Endothelial cell of umbilical vein (primary cell): ENCODE measurements at regions not wholly inside any gene's neighbourhood (a gene's known extent, or its start where the extent isn't known, plus 50 kb on each side); places are given as distances from the start of the nearest gene placed in this dataset.

Source experiments
- BruUV-seq: library from RNA; stranded (reverse); fragments of 400-500 nt; replicated peaks from 2 replicates; lab custom pipeline; 2021; lab: Mats Ljungman, UMichigan
- CTCF ChIA-PET: fragments of 300-600, 350-600 bp; sonication (Branson Sonifier 250); formaldehyde crosslinking; loops from one replicate; lab custom pipeline; 2021; ENCODE audit warnings: antibody characterized with exemption, inconsistent platforms; lab: Charles Lee
- POLR2A ChIA-PET: fragments of 300-600, 350-600 bp; sonication (Branson Sonifier 250); formaldehyde crosslinking; loops from one replicate; lab custom pipeline; 2021; ENCODE audit warnings: antibody characterized with exemption, inconsistent platforms; lab: Charles Lee
- DNase-seq: peaks from one replicate; pipeline ENCODE4 v3.0.0-alpha.2; 2011; ENCODE audit warnings: low read depth, low spot score
- FAIRE-seq: peaks from 2 replicates; lab custom pipeline; 2011; peaks lifted over from hg19 to GRCh38; lab: Jason Lieb, UNC
- H2AFZ ChIP-seq: 2 replicates; pipeline ENCODE4 v1.6.0; 2012; ENCODE audit warnings: low read depth, low read length, control low read depth, inconsistent platforms
- H3K27ac ChIP-seq: 2 replicates; pipeline ENCODE4 v1.5.1; 2011; ENCODE audit warnings: low read depth, mild to moderate bottlenecking, control low read depth, low read length, moderate library complexity; ENCODE audit not compliant: insufficient read depth
- H3K27me3 ChIP-seq, 2 experiments: 2 replicates each; pipeline versions ENCODE4 v1.6.0 to v1.6.1; 2011; ENCODE audit warnings: low read length in 2 of 2, mixed read lengths in 1 of 2; ENCODE audit not compliant: control insufficient read depth in 2 of 2, insufficient read depth in 2 of 2
- H3K36me3 ChIP-seq, 2 experiments: 2 replicates in 1 of 2; 3 replicates in 1 of 2; pipeline ENCODE4 v1.5.1; 2011; ENCODE audit warnings: low read length in 2 of 2, mild to moderate bottlenecking in 1 of 2, moderate library complexity in 1 of 2; ENCODE audit not compliant: control insufficient read depth in 2 of 2, insufficient read depth in 2 of 2; ENCODE audit errors: extremely low read depth in 1 of 2
- H3K4me1 ChIP-seq: 3 replicates; pipeline ENCODE4 v1.5.1; 2011; ENCODE audit warnings: mild to moderate bottlenecking, low read length; ENCODE audit not compliant: control insufficient read depth, insufficient read depth; ENCODE audit errors: extremely low read depth
- H3K4me2 ChIP-seq: 2 replicates; pipeline ENCODE4 v1.6.1; 2011; ENCODE audit warnings: low read length, control low read depth, mixed read lengths; ENCODE audit not compliant: insufficient read depth
- H3K4me3 ChIP-seq, 3 experiments: fragments of 200-600 bp in 1 of 3; sonication (generic), shearing (Covaris generic) in 1 of 3; replicated peaks in 1 of 3; 2 replicates each; pipeline ENCODE4 v1.5.1; 2011 to 2016; ENCODE audit warnings: control low read depth in 3 of 3, low read length in 3 of 3, mild to moderate bottlenecking in 2 of 3, inconsistent platforms in 1 of 3, low read depth in 1 of 3, moderate library complexity in 1 of 3; ENCODE audit not compliant: insufficient read depth in 1 of 3
- H3K79me2 ChIP-seq: 2 replicates; pipeline ENCODE4 v1.6.0; 2012; ENCODE audit warnings: low read length, inconsistent platforms; ENCODE audit not compliant: control insufficient read depth, insufficient read depth
- H3K9ac ChIP-seq: replicated peaks from 2 replicates; pipeline ENCODE3; 2011; ENCODE audit warnings: low read length, control low read depth; ENCODE audit not compliant: insufficient read depth; ENCODE audit errors: extremely low read depth
- H3K9me1 ChIP-seq: replicated peaks from 3 replicates; pipeline ENCODE4 v1.6.0; 2011; ENCODE audit warnings: mild to moderate bottlenecking, low read length; ENCODE audit not compliant: control insufficient read depth, insufficient read depth; ENCODE audit errors: extremely low read depth
- H3K9me3 ChIP-seq: replicated peaks from 2 replicates; pipeline ENCODE4 v1.5.1; 2012; ENCODE audit warnings: low read length, inconsistent platforms; ENCODE audit not compliant: control insufficient read depth, insufficient read depth
- H4K20me1 ChIP-seq: replicated peaks from 2 replicates; pipeline ENCODE3; 2011; ENCODE audit warnings: mild to moderate bottlenecking, low read length; ENCODE audit not compliant: control insufficient read depth, insufficient read depth; ENCODE audit errors: extremely low read depth
- CTCF ChIP-seq, 2 donors: IDR thresholded peaks; 1 replicate in 1 of 2; 2 replicates in 1 of 2; pipeline ENCODE4 v1.5.1; 2011; ENCODE audit warnings: low read length in 2 of 2, mild to moderate bottlenecking in 2 of 2, moderate library complexity in 2 of 2, control low read depth in 1 of 2, inconsistent platforms in 1 of 2, low read depth in 1 of 2; ENCODE audit not compliant: insufficient read depth in 1 of 2; ENCODE audit errors: extremely low read depth in 1 of 2
- EZH2 ChIP-seq: IDR thresholded peaks from 2 replicates; pipeline ENCODE4 v1.6.1; 2012; ENCODE audit warnings: borderline replicate concordance, low read depth, mild to moderate bottlenecking, moderate library complexity, low read length, inconsistent platforms; ENCODE audit not compliant: severe bottlenecking
- FOS ChIP-seq: IDR thresholded peaks from 2 replicates; pipeline ENCODE4 v1.6.1; 2011; ENCODE audit warnings: mild to moderate bottlenecking, low read length, moderate library complexity, borderline replicate concordance; ENCODE audit not compliant: insufficient read depth
- GATA2 ChIP-seq: IDR thresholded peaks from 2 replicates; pipeline ENCODE4 v1.7.0; 2011; ENCODE audit warnings: low read depth, mild to moderate bottlenecking, moderate library complexity, mixed read lengths, low read length; ENCODE audit not compliant: insufficient read length, insufficient read depth
- JUN ChIP-seq: IDR thresholded peaks from 2 replicates; pipeline ENCODE4 v1.6.1; 2011; ENCODE audit warnings: borderline replicate concordance, low read depth; ENCODE audit not compliant: insufficient read length, insufficient read depth
- MAX ChIP-seq: IDR thresholded peaks from 2 replicates; pipeline ENCODE4 v1.6.1; 2011; ENCODE audit not compliant: insufficient read depth, insufficient read length
- MYC ChIP-seq: IDR thresholded peaks from one replicate; pipeline ENCODE4 v1.6.1; 2011; ENCODE audit warnings: mild to moderate bottlenecking, low read depth, low read length
- POLR2A ChIP-seq: IDR thresholded peaks from 2 replicates; pipeline ENCODE4 v1.6.1; 2012; ENCODE audit warnings: low read depth, mild to moderate bottlenecking, control low read depth, low read length
- POLR2AphosphoS5 ChIP-seq: IDR thresholded peaks from 2 replicates; pipeline ENCODE4 v1.6.1; 2012; ENCODE audit warnings: low read depth, mild to moderate bottlenecking, control low read depth, low read length, moderate library complexity; ENCODE audit not compliant: insufficient read depth
- dilution Hi-C: fragments of 300-500 bp; cut with MboI; formaldehyde crosslinking; loops from one replicate; pipeline ENCODE4 v1.15.0; 2019; ENCODE audit warnings: low sequenced_read_pairs; ENCODE audit not compliant: extremely low pct_ligation_motif_present
- intact Hi-C: fragments of 100-400 bp; cut with micrococcal nuclease; formaldehyde crosslinking; loops from one replicate; pipeline ENCODE4 v1.10.0; 2022

GRCh38 chr1:234927971-234928640 lies 200.5 kb downstream of the TOMM20 start:
- Histone ChIP-seq H3K9ac (no peak overlapping the region), H3K79me2 (no peaks in the 10 kb centered on the region), H3K9me3 (no peaks in the 10 kb centered on the region), H3K4me2 (no peak overlapping the region), H3K9me1 (no peaks in the 10 kb centered on the region), H4K20me1 (no peaks in the 10 kb centered on the region), H3K27me3 (no peaks in the 10 kb centered on the region), H3K27ac (no peak overlapping the region), H3K4me1 (peaks cover 29% of the 10 kb centered on the region), H3K36me3 (no peaks in the 10 kb centered on the region), H2AFZ (no peak overlapping the region), H3K4me3 (no peak overlapping the region)
- dilution Hi-C loops, result no loop called here
- DNase-seq, result no peak
- intact Hi-C loops, result no loop called here
- no peak for TF ChIP-seq GATA2
- no peak for TF ChIP-seq POLR2A
- no peak for TF ChIP-seq MYC
- BruUV-seq, result no TSS peak
- ChIA-PET CTCF (no interaction called here), POLR2A (no interaction called here)
- FAIRE-seq, result peak; percentile 54

- Histone ChIP-seq H3K9me1 (no peaks in the 10 kb centered on the region), H3K79me2 (no peaks in the 10 kb centered on the region), H3K9ac (no peak overlapping the region), H3K4me1 (peaks cover 26% of the 10 kb centered on the region), H3K27me3 (no peaks in the 10 kb centered on the region), H3K9me3 (no peaks in the 10 kb centered on the region), H3K4me2 (no peak overlapping the region), H3K27ac (no peak overlapping the region), H3K36me3 (no peaks in the 10 kb centered on the region), H2AFZ (no peak overlapping the region), H4K20me1 (no peaks in the 10 kb centered on the region), H3K4me3 (no peak overlapping the region)
- FAIRE-seq (no peak), DNase-seq (no peak)
- dilution Hi-C loops, result no loop called here
- ChIA-PET CTCF (interaction anchor here (1.6 to 1.9 kb wide), 2 partner anchors 17 to 156 kb away, joined by 6 to 10 read pairs; no protein-coding TSS in a partner anchor), POLR2A (no interaction called here)
- BruUV-seq, result no TSS peak
- intact Hi-C loops, result no loop called here
- TF ChIP-seq CTCF (IDR thresholded peaks at IDR 0.05; ENCODE audit: extremely low read depth in 1 of 2, insufficient read depth in 1 of 2, low read depth in 1 of 2, low read length in 2 of 2) (no peak), MYC (no peak), JUN (no peak), POLR2AphosphoS5 (no peak), MAX (no peak), EZH2 (no peak), GATA2 (no peak), POLR2A (no peak), FOS (no peak)
Observed at GRCh38 chr1:234927312-234927970, 201.2 kb downstream of the TOMM20 start.
